Right lobe of liver (tissue), 6 donors: ENCODE measurements at regions not wholly inside any gene's neighbourhood (a gene's known extent, or its start where the extent isn't known, plus 50 kb on each side); places are given as distances from the start of the nearest gene placed in this dataset.

Source experiments
- ATAC-seq, 4 donors: fragments of 200-7000 bp; cut with Tn5 transposase; one replicate each; pipeline ENCODE4 v1.9.1; 2020; ENCODE audit warnings: mild to moderate bottlenecking in 4 of 4, moderate library complexity in 4 of 4
- DNase-seq, 3 donors: peaks; one replicate each; pipeline ENCODE4 v3.0.0-alpha.2; 2020
- H3K27ac ChIP-seq, 3 donors: fragments of 200-600 bp; one replicate each; pipeline ENCODE4 v1.8.0; 2022
- H3K27me3 ChIP-seq, 2 donors: fragments of 200-600 bp; one replicate each; pipeline ENCODE4 v1.8.0; 2022
- H3K36me3 ChIP-seq, 4 donors: fragments of 200-600 bp; sonication (generic) in 1 of 4; one replicate each; pipeline versions ENCODE4 v1.5.1 to v1.8.0; 2017 to 2022; ENCODE audit warnings: control low read depth in 1 of 4
- H3K4me1 ChIP-seq, 4 donors: fragments of 200-600 bp; sonication (generic) in 1 of 4; one replicate each; pipeline versions ENCODE4 v1.5.1 to v1.8.0; 2017 to 2022; ENCODE audit warnings: control low read depth in 1 of 4
- H3K4me3 ChIP-seq, 3 donors: fragments of 200-600 bp; one replicate each; pipeline ENCODE4 v1.8.0; 2022
- H3K9me3 ChIP-seq, 4 donors: fragments of 200-600 bp; sonication (generic) in 1 of 4; one replicate each; pipeline versions ENCODE4 v1.5.1 to v1.8.0; 2017 to 2022; ENCODE audit warnings: control low read depth in 1 of 4
- POLR2A ChIP-seq: fragments of 450-650 bp; IDR thresholded peaks from one replicate; pipeline ENCODE4 v1.6.1; 2017; ENCODE audit warnings: antibody characterized with exemption, mild to moderate bottlenecking
- WGBS: methylation state at CpG from one replicate; pipeline ENCODE4 v1.1.6; 2018; ENCODE audit warnings: low coverage, low lambda C conversion rate; ENCODE audit not compliant: insufficient coverage; ENCODE audit errors: missing lambda C conversion rate; 5-methylcytosine and 5-hydroxymethylcytosine counted together
- intact Hi-C, 2 donors: fragments of 100-400 bp; cut with DNase I; formaldehyde crosslinking; loops; one replicate each; pipeline versions ENCODE4 v1.11.2 to v1.14.1; 2022
- TF ChIP-seq, protein P1 (sequence below), 4 donors: fragments of 200-600 bp in 3 of 4; fragments of 450-650 bp in 1 of 4; IDR thresholded peaks; one replicate each; pipeline versions ENCODE4 v1.5.1 to v1.8.0; 2016 to 2022; ENCODE audit warnings: antibody characterized with exemption in 4 of 4, mild to moderate bottlenecking in 2 of 4
- donor health status: DM: no; HTN: yes; CAD: no.
- donor health status: DM: no; HTN: no; CAD: no.
- donor health status: DM: no; HTN: no; CAD: no.
- donor health status: DM: no; HTN: yes; CAD: no.
- donor health status: DM: no; HTN: yes; CAD: no.

DNA sequence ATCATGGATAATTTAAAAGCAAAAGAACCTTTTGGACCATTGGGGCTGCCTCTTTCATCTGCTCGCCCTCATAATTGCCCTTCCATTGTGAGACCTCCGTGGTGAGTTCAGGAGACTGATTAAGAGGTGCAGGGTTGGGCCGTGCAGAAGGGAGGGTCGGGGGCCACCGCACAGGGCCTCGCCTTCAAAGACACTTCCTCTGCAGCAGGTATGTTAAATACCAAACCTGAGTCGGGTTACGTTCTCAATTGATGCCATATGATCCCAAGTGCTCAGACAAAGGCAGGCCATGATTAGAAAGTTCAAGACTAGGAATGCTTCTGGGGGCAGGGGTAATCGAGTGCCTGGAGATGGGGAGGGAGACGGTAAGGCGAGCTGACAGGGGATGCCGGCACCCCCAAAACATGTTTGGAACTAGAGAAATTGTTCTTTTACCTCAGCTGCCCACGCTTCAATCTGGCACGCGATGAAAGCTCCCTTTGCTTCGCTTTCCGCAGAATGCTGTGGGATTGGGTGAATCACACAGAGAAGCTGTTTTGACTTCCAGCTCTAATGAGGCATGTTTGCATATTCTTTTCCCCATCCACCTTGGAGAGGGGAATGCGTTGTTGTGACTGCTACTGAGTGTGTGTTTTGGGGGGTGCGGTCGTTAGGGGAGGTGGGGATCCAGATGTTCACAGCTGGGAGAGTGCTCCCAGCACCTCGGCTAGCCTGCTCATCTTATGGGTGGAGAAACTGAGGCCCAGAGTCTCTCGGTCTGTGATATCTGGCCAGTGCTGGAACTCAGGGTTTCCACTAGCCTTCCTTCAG is 309.1 kb downstream of the MYCN start:
- Histone ChIP-seq H3K27ac (no peak overlapping the region), H3K36me3 (no peaks in the 10 kb centered on the region), H3K4me3 (no peak overlapping the region), H3K27me3 (no peaks in the 10 kb centered on the region), H3K9me3 (no peaks in the 10 kb centered on the region), H3K4me1 (no peaks in the 10 kb centered on the region)
- DNase-seq (no peak), ATAC-seq (no peak)
- intact Hi-C loops = no loop called here
- TF ChIP-seq, protein P1, sequence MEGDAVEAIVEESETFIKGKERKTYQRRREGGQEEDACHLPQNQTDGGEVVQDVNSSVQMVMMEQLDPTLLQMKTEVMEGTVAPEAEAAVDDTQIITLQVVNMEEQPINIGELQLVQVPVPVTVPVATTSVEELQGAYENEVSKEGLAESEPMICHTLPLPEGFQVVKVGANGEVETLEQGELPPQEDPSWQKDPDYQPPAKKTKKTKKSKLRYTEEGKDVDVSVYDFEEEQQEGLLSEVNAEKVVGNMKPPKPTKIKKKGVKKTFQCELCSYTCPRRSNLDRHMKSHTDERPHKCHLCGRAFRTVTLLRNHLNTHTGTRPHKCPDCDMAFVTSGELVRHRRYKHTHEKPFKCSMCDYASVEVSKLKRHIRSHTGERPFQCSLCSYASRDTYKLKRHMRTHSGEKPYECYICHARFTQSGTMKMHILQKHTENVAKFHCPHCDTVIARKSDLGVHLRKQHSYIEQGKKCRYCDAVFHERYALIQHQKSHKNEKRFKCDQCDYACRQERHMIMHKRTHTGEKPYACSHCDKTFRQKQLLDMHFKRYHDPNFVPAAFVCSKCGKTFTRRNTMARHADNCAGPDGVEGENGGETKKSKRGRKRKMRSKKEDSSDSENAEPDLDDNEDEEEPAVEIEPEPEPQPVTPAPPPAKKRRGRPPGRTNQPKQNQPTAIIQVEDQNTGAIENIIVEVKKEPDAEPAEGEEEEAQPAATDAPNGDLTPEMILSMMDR (IDR thresholded peaks at IDR 0.05) = no peak
- no peak for TF ChIP-seq POLR2A
- 61% methylated on average over 13 of the region's 22 CpGs for WGBS

DNA sequence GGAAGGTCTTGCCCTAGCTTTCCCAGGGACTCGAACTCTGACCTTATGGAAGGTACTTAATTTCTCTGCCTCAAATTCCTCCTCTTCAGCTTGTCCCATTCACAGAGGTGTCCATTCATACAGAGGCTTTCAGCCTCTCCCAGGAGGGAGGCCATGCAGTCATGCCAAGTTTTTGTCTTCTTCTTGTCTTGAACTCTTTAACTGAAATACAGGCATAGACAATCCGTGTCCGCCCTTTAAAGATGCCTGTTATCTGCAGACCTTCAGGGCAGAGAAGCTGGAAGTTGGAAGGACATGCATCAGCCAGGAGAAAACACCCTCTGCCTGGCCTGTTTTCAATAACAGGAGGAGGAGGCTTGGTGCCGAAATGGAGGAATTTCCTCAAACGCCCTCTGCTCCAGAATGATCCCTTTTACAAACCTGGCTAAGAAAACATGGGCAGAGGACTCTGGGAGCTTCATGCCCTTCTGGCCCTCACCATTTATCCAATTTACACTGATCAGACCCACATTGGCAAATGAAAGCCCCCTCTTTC is 308.3 kb downstream of the MYCN start:
- intact Hi-C loops = no loop called here
- WGBS = 77% methylated on average over 5 of the region's 5 CpGs

DNA sequence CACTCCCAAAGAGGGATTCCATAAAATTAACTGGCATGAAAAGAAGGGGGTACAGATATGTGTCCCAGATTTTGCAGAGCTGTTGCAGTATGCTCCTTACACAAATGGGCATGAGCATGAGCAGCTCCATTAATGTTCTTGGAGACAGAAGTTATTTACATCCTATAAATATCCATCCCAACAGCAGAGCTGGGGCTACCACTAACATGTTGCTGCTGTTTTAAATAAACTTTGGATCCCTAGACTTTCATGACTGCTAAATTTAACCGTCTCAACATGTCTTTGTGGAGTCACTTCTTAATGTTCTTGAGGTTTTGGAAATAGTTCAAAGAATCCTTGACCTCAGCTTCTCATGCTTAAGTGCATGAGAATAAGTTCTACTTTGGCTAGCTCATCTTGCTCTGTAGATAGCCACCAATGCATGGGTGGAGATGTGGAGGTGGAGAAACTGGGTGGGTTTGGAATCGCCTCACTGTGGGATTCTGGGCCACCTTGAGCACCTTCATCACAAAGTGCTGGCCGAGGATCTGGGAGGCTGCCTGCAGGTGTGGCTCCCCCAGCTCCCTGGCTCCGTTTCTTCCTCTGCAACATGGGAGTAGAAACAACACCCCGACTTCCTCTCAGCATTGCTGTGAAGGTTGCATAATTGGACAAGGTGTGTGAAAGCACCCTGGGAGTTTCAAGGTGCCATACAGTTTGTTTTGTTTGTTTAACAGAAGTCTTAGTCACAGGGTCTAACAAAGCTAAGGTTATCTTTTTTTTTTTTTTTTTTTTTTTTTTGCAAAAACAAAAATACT is 307.2 kb downstream of the MYCN start:
- no peak for TF ChIP-seq POLR2A
- TF ChIP-seq, protein P1 (IDR thresholded peaks at IDR 0.05) = no peak
- ATAC-seq = no peak
- Histone ChIP-seq H3K4me1 (no peaks in the 10 kb centered on the region), H3K36me3 (no peaks in the 10 kb centered on the region), H3K9me3 (no peaks in the 10 kb centered on the region), H3K4me3 (no peak overlapping the region), H3K27me3 (no peaks in the 10 kb centered on the region), H3K27ac (no peak overlapping the region)
- no peak for DNase-seq
- intact Hi-C loops = no loop called here
- 41% methylated on average over 4 of the region's 5 CpGs for WGBS

More for the DNA sequence above, 308.3 kb downstream of the MYCN start:
- H3K36me3 ChIP-seq = no peaks in the 10 kb centered on the region
- no peaks in the 10 kb centered on the region for H3K9me3 ChIP-seq
- no peaks in the 10 kb centered on the region for H3K4me1 ChIP-seq
- TF ChIP-seq, protein P1 (IDR thresholded peaks at IDR 0.05) = no peak
- no peak for TF ChIP-seq POLR2A
- no peak for ATAC-seq
- DNase-seq = no peak
- H3K4me3 ChIP-seq = no peak overlapping the region
- no peak overlapping the region for H3K27ac ChIP-seq
- H3K27me3 ChIP-seq = no peaks in the 10 kb centered on the region

DNA sequence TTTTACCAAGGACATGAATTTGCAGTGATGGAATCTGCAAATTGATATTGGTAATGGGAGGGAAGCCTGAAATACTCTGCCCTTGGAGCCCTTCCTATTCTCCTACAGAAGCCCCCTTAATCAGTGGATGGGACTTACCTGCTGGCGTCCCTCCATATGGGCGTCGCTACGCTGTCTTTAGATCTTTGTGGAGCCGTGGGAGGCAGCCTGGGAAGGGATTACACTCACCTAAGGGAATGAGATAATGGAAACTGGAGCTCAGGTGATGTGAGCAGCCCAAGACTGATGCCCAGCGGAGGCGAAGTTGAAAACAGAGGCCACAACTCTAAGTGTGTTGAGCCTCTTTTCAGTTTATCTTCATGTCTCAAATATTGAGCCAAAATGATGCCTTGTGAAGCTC is 306.6 kb downstream of the MYCN start:
- no peak for TF ChIP-seq POLR2A
- TF ChIP-seq, protein P1 (IDR thresholded peaks at IDR 0.05) = no peak
- H3K36me3 ChIP-seq = no peaks in the 10 kb centered on the region
- no peaks in the 10 kb centered on the region for H3K4me1 ChIP-seq
- no peak overlapping the region for H3K27ac ChIP-seq
- DNase-seq (no peak), ATAC-seq (no peak)
- H3K9me3 ChIP-seq = no peaks in the 10 kb centered on the region
- no peaks in the 10 kb centered on the region for H3K27me3 ChIP-seq
- WGBS = 75% methylated on average over 2 of the region's 7 CpGs
- intact Hi-C loops = no loop called here
- H3K4me3 ChIP-seq = no peak overlapping the region
